HEK293 (cell line): ENCODE measurements at regions not wholly inside any gene's neighbourhood (a gene's known extent, or its start where the extent isn't known, plus 50 kb on each side); places are given as distances from the start of the nearest gene placed in this dataset.

Source experiments
- OSR2 ChIP-seq: fragments of 450-650 bp; formaldehyde crosslinking; IDR thresholded peaks from 2 replicates; pipeline ENCODE4 v1.5.1; 2016; ENCODE audit warnings: missing biosample characterization, missing genetic modification characterization
- ZBTB21 ChIP-seq: fragments of 450-650 bp; formaldehyde crosslinking; IDR thresholded peaks from 2 replicates; pipeline ENCODE4 v1.5.1; 2017; ENCODE audit warnings: missing biosample characterization, missing genetic modification characterization
- ZFHX2 ChIP-seq: fragments of 450-650 bp; formaldehyde crosslinking; conservative IDR thresholded peaks from 2 replicates; pipeline ENCODE4 v1.5.1; 2016; ENCODE audit warnings: missing biosample characterization, missing genetic modification characterization
- ZFP3 ChIP-seq: fragments of 450-650 bp; formaldehyde crosslinking; IDR thresholded peaks from 2 replicates; pipeline ENCODE4 v1.5.1; 2016; ENCODE audit warnings: low read depth, missing biosample characterization, missing genetic modification characterization
- ZNF133 ChIP-seq: fragments of 450-650 bp; formaldehyde crosslinking; IDR thresholded peaks from 2 replicates; pipeline ENCODE4 v1.5.1; 2016; ENCODE audit warnings: missing biosample characterization, missing genetic modification characterization
- ZNF416 ChIP-seq: fragments of 450-650 bp; formaldehyde crosslinking; IDR thresholded peaks from 2 replicates; pipeline ENCODE4 v1.5.1; 2016; ENCODE audit warnings: missing biosample characterization, missing genetic modification characterization
- ZNF558 ChIP-seq: fragments of 450-650 bp; formaldehyde crosslinking; IDR thresholded peaks from 2 replicates; pipeline ENCODE4 v1.5.1; 2016; ENCODE audit warnings: missing biosample characterization, missing genetic modification characterization
- TF ChIP-seq, protein P1 (sequence below): fragments of 450-650 bp; formaldehyde crosslinking; IDR thresholded peaks from 2 replicates; pipeline ENCODE4 v1.5.1; 2016; ENCODE audit warnings: missing biosample characterization, missing genetic modification characterization
- TF ChIP-seq, protein P2 (sequence below): fragments of 450-650 bp; formaldehyde crosslinking; IDR thresholded peaks from 2 replicates; pipeline ENCODE4 v1.5.1; 2016; ENCODE audit warnings: missing biosample characterization, missing genetic modification characterization

DNA sequence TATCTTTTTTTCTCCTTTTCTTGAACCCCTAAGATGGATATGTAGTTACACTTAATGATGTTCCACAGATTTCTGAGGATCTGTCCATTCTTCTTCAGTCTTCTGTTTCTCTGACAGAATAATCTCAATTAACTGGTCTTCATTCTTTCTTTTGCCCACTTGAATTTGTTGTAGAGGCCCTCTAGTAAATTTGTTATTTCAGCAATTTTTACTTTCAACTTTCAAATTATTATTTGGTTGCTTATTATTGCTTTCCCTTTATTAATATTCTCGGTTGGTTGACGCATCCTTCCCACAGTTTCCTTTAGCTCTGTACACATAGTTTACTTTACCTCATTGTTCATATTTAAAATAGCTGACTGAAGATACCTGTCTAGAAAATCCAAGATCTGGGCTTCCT is 1013.7 kb upstream of the CNTN5 start:
- TF ChIP-seq, protein P1, sequence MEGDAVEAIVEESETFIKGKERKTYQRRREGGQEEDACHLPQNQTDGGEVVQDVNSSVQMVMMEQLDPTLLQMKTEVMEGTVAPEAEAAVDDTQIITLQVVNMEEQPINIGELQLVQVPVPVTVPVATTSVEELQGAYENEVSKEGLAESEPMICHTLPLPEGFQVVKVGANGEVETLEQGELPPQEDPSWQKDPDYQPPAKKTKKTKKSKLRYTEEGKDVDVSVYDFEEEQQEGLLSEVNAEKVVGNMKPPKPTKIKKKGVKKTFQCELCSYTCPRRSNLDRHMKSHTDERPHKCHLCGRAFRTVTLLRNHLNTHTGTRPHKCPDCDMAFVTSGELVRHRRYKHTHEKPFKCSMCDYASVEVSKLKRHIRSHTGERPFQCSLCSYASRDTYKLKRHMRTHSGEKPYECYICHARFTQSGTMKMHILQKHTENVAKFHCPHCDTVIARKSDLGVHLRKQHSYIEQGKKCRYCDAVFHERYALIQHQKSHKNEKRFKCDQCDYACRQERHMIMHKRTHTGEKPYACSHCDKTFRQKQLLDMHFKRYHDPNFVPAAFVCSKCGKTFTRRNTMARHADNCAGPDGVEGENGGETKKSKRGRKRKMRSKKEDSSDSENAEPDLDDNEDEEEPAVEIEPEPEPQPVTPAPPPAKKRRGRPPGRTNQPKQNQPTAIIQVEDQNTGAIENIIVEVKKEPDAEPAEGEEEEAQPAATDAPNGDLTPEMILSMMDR = no peak
- TF ChIP-seq ZNF558 (tag by site-specific recombination) = no peak
- TF ChIP-seq OSR2 = no peak
- TF ChIP-seq ZNF133 (tag by site-specific recombination) = no peak
- no peak for TF ChIP-seq ZFHX2
- TF ChIP-seq ZBTB21 (tag by site-specific recombination) = no peak
- TF ChIP-seq ZNF416 (tag by site-specific recombination) = no peak
- no peak for TF ChIP-seq ZFP3 (tag by site-specific recombination)
- TF ChIP-seq, protein P2, sequence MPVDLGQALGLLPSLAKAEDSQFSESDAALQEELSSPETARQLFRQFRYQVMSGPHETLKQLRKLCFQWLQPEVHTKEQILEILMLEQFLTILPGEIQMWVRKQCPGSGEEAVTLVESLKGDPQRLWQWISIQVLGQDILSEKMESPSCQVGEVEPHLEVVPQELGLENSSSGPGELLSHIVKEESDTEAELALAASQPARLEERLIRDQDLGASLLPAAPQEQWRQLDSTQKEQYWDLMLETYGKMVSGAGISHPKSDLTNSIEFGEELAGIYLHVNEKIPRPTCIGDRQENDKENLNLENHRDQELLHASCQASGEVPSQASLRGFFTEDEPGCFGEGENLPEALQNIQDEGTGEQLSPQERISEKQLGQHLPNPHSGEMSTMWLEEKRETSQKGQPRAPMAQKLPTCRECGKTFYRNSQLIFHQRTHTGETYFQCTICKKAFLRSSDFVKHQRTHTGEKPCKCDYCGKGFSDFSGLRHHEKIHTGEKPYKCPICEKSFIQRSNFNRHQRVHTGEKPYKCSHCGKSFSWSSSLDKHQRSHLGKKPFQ = no peak
